ENCODE measurements at regions not wholly inside any gene's neighbourhood (a gene's known extent, or its start where the extent isn't known, plus 50 kb on each side); places are given as distances from the start of the nearest gene placed in this dataset.
"Not testable (repeated sequence)": the region's sequence is repeated elsewhere in the genome, so short reads cannot be mapped to it uniquely, and the experiment has no call there.

DNA sequence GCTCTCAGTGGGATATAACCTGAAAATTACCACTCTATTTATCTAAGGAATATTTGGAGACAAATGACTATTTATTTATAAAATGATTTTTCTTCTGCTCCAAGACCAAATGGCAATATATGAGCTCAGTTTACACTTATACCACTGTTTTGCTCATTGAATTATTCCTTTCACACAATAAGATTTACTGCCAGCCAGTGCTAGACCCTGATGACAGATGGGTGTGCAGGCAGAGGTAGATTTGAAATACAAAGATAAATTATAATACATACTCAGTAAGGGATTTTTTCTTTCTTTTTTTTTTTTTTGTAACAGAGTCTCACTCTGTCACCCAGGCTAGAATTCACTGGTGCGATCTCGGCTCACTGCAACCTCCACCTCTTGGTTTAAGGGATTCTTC lies 980.3 kb downstream of the EPHA3 start:
- DNase-seq = no peak

DNA sequence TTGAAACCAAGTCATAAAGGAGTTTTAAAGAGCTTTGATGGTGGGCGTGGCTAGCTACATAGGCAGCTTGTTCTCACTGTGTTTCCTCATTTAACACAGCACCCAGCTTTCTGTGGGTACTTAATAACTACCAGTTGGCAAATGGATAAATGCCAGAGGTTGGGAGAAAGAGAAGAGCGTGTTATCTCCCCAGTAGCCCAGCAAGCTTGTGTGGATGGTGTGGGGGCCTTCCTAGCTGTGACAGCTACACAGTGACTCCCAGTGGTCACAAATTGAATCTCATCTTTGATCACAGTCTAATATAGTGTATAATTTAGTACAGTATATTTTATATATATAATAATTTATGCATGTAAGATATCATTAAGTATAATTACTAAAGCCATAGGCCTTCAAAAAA lies 984.1 kb downstream of the EPHA3 start:
- no peak for DNase-seq

DNA sequence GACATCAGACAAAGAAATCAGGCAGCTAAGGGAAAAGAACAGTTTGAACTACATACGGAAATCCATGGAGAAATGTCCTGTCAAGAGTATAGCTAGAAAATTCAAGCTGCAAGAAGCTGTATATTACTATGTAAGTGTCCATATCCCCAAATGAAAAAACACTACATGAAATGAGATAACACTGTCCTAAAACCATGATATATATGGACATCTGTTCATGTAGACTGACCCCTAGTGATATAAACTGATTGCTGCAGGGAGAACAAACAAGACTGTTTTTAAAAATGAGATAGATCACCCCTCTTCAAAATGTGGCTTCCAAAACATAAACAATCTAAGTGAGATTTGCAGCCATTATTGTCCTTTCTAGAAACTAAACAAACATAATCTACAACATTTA lies 985.6 kb downstream of the EPHA3 start:
- peak; percentile 1 for DNase-seq

DNA sequence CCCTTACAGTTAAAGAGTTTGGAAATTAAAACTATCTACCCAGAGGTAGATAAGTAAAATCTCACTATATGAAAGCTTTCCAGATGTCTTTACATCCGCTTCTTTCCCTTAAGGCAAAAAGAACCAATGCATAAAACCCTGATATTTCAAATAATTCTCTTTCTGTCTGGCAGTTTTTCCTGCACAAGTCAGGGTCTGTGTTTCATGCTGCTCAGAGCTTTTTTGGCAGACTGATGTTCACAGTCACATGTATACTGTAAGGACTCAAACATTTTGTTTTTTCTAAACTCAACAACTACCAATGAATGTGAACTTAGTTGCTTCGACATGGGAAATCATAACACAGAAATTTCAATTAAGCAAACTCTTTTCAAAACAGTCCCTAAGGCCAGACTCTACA lies 988.4 kb downstream of the EPHA3 start:
- DNase-seq = no peak

DNA sequence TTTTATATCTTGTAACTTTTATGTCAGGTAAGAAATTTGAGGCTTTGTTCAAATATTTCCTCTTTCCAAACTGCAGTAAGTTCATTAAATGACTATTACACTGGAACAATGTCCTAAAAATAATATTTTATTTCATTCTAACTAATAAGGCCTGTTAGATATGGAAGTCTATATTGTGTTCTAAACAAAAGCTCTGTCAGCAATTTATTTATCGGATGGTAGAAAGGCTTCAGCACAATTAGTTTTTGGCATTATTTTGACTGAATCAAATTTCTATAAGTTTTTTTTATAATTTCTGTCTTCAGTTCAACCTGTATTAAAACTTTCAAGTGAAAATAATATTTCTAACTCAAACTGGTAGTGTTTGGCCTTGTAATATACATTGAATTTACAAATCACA lies 992.1 kb downstream of the EPHA3 start:
- DNase-seq = no peak

DNA sequence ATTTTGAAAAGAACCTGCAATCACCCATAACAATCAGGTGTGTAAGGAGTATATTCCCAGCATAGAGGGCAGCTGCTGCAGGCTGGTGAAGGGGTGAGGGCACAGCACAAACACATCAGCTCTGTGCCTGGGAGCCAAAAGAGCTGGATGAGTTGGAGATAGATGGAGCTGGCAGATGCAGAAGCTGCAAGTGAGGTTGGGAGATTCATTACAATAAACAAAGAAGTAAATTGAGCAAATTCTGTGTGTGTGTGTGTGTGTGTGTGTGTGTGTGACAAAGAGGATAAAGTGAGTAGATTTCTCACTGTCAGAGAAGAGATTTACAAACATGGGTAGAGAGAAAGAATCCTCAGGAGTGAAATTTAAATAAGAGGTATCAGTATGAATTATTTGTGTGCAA lies 994.7 kb downstream of the EPHA3 start:
- no peak for DNase-seq

DNA sequence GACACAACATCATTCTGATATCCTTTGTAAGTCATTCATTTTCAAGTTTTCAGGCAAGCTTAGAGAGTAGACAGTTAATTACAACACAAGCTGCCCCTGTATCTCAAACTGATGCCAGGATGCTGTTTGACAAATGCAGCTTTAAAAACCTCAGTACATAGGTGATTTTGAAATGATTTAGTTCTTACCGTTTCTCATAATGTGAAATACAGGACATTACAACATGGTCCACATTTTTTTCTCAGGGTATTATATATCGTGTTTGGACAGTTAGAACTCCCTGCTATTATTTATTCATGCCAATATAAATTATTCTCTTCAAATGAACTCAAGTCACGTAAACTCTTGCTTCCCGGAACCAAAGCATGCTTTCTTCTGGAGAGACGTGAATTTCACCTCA lies 1013.9 kb downstream of the EPHA3 start:
- DNase-seq = no peak

DNA sequence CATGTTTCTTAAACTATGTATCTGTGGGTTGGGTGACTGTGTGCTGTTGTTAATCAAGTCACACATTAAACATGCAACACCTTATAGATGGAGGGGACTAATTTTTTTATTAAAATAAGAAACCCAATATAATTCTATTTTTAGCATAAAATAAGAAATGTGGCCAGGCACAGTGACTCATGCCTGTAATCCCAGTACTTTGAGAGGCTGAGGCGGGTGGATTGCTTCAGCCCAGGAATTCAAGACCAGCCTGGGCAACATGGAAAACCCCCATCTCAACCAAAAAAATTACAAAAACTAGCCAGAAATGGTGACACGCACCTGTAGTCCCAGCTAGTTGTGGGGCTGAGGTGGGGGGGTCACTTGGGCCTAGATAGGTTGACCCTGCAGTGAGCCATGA lies 1021.0 kb downstream of the EPHA3 start:
- DNase-seq = no peak

DNA sequence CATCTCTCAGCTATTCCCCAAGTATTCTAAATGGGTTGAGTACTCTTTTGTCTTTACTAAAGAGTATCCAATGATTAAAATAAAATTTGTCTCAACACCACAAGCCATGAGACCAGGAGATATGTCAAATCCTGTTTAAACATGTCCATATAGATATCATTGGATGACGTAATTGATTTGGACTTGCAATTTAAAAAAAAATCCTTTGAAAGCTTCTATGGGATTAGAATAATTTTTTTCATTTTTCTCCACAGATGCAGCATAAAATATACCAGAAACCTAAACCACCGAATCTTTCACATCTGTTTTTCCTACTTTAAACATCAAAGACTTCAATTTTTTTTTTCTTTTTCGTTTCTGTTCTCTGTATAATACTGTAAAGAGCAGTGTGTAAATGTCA lies 1022.3 kb downstream of the EPHA3 start:
- DNase-seq = no peak

DNA sequence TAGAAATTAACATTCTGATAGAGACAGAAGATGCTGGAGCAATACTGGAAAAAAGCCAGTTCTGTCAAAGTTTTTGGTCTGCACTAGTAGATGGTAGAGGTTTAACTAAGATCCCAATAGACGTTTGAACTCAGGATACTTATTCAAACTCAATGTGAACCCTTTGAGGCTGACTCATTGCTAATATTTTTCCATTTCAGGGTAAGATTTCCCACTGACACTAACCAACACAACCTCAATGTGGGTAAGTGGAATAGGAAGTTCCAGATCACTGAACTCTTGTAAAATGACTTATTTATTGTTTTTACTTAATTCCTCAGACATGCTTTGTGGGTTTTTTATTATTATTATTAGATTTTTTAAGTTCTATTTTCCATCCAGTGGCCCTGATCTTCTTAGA lies 1024.8 kb downstream of the EPHA3 start:
- DNase-seq = no peak

DNA sequence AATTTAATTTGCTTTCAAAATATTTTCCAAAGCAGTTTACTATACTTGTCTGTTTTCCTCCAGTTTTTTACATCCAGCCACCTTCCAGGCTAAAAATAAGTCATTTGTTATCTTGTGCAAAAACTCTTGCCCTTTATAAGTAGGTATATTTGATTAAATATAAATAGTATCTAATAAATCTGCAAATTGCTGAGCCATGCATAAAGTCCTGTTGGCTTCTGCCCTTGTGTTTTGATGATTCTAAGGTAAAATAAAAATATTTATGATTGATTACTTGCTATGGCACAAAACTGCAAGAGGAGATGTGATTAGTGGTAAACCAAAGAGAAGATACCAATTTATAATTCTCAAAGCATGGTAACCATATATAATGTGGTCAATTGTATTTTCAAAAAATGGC lies 1026.7 kb downstream of the EPHA3 start:
- no peak for DNase-seq

DNA sequence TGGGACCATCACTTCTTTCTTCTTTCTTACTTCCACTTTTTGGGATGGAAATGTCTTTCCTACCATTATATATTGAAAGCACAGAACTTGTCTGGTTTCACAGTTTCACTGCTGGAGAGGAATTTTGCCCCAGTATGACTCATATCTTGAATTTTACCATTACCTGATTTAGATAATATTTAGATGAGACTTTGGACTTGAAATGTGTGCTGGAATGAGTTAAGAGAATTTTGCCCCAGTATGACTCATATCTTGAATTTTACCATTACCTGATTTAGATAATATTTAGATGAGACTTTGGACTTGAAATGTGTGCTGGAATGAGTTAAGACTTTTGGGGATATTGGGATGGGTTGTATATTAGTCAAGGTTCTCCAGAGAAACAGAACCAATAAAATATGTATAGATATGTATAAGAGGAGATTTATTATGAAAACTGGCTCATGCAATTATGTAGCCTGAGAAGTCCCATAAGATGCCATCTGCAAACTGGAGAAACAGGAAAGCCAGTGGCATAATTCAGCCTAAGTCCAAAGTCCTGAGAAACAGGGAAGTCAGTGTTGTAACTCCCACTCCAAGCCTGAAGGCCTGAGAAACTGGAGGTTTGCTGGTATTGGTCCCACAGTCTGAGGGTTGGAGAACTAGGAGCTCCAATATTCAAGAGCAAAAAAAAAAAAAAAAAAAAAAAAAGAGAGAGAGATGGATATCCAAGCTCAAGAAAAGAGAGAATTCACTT lies 1029.2 kb downstream of the EPHA3 start:
- no peak for DNase-seq

DNA sequence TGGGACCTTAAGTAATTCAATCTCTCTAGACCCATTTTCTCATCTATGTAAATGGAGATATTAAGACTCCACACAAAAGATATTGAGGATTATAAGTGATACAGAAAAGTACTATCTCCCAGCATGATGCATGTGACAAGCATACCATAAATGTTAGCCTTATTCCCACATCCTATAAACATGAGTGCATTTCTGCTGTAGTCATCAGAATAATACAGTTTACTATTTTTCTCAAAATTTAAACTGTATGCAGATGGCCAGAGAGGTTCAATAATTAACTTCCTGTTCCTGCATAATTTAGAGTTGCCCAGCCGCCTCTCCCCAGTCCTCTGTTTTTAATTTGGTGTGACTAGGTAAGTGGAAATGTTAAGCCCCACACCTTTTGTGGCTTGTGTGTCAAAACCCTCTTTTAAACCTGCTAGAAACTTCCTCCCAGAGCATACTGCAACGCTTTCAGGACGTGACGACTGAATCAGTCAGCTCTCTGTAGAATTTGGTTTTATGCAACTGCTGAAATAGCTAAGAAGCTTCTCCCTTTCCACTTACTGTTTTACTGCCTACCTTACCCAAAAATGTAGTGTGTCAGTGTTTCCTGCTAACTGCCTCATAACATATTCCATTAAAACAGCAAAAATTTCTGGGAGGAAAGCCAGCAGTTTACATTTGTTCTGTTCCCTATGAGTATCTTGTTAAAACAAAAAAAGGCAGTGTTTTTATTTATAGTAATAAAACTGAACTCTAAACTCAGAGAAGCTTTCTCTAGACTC lies 1037.9 kb downstream of the EPHA3 start:
- DNase-seq = no peak

DNA sequence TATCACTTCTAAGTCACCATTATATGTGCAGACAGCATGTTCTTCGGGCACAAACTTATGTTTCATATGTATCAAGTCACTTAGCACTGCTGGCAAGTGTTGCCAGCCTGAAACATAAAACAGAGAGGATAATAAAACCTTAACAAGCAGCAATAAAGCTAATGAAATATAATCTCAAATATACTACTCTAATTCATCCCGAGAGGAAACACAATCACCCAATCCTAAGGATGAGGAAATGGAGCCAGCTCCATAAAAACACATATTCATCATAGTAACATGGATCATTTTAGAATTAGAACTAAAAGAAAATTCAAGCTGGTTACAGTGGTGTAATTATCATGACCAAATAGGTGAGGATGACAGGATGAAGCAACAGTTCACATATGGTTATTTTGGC lies 1072.7 kb downstream of the EPHA3 start:
- DNase-seq = no peak

DNA sequence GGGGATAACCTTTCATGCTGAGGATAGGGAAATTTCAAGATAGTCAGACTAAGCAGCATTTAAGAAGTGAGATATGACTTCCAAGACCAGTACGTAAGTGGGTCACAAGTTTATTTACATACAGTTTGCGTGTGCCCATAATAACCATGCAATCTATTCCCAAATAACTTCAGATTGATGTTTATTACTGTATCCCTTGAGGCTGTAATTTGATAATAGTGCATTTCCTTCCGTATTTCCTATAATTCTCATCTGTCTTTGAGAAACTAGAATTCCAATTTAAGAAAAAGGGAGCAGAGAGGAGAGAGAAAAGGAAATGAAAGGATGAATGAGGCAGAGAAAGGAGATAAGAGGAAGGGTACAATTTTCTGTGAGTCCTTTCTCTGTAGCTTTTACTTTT lies 1073.1 kb downstream of the EPHA3 start:
- no peak for DNase-seq

DNA sequence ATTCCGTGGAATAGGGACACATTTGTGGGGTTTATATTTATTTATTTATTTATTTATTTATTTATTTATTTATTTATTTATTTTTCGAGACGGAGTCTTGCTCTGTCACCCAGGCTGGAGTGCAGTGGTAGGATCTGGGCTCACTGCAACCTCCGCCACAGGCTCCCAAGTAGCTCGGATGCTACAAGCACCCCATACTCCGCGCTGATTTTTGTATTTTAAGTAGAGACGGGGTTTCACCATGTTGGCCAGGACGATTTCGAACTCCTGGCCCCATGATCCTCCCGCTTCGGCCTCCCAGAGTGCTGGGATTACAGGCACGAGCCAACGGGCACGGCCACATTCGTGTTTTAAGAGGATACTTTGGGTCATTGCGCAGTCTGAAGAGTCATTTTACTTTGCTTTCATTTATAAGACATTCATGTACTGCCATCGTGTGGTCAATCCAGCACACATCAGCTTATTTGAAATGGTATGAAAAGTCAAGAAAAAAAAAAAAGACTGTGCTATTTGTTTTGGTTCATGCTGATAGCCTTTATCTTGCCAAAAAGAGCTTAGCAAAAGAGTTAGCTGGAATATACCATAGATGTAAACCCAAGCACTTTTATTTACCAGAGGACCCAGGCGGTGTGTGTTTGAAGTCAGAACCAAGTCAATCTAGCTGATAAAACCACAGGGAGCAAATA lies 1075.0 kb downstream of the EPHA3 start:
- not testable (repeated sequence) for DNase-seq

DNA sequence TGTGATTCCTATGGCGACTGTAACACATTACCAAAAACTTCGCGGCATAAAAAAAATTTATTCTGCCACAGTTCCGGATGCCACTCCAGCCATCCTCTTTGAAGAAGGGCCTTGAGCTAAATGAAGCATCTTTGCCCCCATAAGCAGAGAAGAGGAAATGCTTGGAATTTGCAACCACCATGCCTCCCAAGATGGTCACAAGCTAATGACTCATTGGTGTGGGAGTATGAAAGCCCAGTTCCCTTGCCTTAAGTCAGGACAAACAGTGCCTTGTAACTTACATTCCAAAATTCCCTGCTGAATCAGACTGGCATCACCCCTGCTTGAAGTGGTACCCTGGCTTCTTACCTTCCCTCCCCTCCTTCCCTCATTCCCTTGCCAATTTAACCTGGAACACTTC lies 1077.4 kb downstream of the EPHA3 start:
- DNase-seq = no peak

DNA sequence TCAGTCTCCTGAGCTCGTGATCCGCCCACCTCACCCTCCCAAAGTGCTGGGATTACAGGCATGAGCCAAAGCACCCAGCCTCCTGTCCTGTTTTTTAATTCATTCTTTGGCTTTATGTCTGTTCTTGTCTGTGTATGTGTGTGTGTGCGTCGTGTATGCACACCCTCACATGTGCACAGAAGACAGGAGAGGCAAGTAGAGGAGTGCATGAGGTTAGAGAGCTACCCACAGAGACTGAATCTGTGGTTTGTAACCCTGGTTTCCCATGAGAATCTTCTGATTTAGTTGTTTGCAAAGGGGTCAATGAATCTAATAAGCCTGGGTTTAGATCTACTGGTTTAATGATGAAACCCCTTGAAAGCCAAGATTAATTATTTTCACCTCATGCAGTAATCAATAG lies 1090.0 kb downstream of the EPHA3 start:
- not testable (repeated sequence) for DNase-seq

DNA sequence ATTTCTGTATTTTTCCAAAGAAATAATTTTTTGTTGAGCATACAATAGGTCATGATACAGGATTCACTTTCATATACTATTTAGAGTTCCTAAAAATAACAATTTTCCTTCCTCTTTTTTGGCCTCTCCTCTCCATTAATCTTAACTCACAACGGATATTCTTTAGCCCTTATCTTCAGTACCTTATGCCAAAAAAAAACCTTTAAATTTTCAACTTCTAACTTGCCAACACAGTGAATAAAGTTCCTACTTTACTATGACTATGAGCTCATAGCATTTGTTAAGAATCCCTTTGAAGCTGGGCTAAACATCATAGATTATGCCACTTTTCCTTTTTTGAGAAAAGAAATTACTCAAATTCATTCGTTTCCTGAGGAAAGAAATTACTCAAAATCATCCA lies 1095.5 kb downstream of the EPHA3 start:
- not testable (repeated sequence) for DNase-seq

DNA sequence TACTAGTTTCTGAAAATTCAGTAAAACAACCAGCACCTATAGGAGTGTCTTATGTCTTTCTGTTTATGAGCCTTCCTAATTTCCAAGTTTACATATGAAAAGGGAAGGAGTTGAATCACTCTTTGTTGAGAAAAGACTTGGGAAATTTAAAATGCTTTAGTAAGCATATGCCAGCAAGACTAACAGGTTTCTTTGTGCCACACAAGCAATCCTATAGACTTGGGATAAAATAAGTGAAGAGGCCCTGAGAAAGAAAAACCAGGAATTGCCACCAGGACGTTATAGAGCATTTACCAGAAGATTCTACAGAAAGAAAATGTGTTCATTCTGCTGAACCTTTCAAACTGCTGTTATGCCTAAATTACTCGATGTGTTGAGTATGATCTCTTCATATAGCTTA lies 1099.1 kb downstream of the EPHA3 start:
- not testable (repeated sequence) for DNase-seq

DNA sequence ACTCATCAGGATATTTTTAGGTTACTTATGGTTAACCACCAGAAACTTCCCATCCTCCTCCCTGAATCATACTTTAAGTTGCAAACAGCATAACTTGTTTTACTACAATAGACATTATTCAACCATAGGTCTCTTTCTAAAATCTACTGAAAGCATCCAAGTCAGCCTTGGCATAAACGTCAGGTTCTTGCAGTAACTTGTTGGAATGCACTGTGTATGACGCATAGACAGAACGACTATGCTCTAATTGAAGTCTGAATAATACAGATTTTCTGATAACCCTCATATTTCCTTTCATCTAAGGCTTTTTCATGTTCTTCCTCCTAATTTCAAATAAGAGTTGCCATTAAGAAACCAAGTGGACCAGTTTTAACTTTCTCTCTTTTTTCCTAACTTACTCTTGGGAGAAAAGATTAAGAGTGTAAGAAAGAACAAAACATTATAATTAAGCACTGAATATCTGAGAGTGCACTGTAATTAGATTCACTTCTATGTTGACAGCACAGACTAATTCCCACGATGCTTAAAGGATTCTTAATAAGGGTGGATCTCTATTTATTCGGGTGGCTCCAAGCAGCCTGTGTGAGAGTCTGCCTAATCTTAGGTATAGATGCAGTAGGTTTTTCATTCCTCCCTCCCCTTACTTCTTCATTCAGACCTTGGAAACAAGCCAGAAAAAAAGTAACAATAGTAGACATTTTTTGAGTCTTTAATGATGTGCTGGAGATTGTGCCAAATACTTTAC lies 1100.1 kb downstream of the EPHA3 start:
- DNase-seq = not testable (repeated sequence)

DNA sequence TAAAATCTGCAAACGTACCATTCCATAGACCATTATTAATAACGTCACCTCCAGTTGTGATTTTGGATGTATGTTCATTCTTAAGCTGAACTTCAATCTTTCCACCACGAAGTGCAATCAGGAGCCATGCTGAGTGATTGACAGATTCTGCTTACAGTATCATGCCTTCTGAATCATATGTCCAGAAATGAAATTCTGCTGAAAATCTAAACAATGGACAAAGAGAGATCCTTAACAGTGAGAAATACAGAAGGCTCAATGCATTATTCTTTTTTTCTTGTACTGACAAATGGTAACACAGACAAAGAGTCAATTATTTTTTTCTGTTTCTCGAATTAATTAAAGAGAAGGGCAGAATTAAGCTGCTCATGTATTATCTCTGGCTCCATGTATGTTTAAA lies 1114.5 kb downstream of the EPHA3 start:
- DNase-seq = no peak

DNA sequence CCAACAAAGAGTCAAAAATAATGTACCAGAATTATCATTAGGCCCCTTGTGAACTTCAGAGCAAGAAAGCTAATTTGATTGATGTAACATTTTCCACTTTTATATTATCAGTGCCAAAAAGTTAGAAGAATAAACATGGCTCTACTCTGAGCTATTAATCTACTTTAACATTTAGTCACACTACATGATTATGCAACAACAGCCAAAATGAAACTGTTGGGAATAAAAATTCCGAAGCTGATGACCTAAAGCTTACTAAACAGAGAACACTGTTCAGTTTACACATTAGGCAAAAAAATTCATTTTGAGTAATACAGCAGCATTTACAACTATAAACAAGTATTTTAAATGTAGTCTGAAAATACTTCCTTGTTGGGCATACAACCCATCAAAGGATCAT lies 1134.1 kb downstream of the EPHA3 start:
- no peak for DNase-seq

All from activated CD4-positive, alpha-beta T cell treated with anti-CD3 and anti-CD28 coated beads, Interleukin-2, Interleukin-6, amounts not matched to agents 100 ng/mL and 50 ng/mL, durations not matched to agents 16 hours and 8 hours (primary cell).